ENCODE measurements at regions not wholly inside any gene's neighbourhood (a gene's known extent, or its start where the extent isn't known, plus 50 kb on each side); places are given as distances from the start of the nearest gene placed in this dataset.

DNA sequence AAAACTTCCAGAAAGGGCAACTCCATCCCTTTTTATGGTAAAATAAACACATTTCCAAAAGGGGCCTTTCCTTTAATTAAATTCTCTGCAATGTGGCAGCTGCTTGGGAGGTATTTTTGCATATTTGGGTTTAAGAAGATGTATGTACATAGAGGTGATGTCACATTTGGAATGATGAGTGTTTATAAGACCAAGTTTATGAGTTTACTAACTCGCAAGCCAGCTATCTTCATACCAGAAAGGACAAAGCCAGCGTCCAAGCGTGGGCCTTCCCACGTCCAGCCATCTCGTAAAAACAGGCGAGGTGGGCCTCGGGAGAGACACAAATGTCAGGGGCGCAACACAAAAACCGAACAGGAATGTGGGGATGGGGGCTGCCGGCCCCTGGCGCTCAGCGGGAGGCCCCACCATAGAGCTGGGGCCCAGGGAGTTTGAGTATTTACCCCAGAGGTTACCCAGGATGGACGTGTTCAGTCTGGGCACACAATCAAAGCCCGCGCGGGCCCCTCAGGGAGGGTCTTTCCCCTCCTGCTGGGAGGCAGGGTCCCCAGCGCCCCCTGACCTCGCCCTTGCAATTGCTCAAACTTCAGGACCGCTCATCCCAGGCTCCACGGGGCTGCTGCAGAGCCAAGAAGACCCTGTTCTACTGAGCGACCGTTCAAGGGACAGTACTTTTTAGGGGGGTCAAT, 137.3 kb downstream of the TWIST2 start:
- TF ChIP-seq, protein P1, sequence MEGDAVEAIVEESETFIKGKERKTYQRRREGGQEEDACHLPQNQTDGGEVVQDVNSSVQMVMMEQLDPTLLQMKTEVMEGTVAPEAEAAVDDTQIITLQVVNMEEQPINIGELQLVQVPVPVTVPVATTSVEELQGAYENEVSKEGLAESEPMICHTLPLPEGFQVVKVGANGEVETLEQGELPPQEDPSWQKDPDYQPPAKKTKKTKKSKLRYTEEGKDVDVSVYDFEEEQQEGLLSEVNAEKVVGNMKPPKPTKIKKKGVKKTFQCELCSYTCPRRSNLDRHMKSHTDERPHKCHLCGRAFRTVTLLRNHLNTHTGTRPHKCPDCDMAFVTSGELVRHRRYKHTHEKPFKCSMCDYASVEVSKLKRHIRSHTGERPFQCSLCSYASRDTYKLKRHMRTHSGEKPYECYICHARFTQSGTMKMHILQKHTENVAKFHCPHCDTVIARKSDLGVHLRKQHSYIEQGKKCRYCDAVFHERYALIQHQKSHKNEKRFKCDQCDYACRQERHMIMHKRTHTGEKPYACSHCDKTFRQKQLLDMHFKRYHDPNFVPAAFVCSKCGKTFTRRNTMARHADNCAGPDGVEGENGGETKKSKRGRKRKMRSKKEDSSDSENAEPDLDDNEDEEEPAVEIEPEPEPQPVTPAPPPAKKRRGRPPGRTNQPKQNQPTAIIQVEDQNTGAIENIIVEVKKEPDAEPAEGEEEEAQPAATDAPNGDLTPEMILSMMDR (conservative IDR thresholded peaks at IDR 0.05; ENCODE audit: low read depth, low read length) = no peak
- no peak for TF ChIP-seq RCOR1 (IDR thresholded peaks at IDR 0.05; ENCODE audit: insufficient replicate concordance, low read length)
- TF ChIP-seq POLR2A (IDR thresholded peaks at IDR 0.05; ENCODE audit: low read depth, low read length) = no peak
- TF ChIP-seq RFX5 (IDR thresholded peaks at IDR 0.05; ENCODE audit: low read depth, low read length) = no peak
- no peak for TF ChIP-seq BHLHE40 (IDR thresholded peaks at IDR 0.05; ENCODE audit: low read depth, low read length)
- TF ChIP-seq MAZ (IDR thresholded peaks at IDR 0.05; ENCODE audit: borderline replicate concordance, low read depth, low read length) = no peak
- no peak for TF ChIP-seq MXI1 (IDR thresholded peaks at IDR 0.05; ENCODE audit: borderline replicate concordance, low read depth, low read length)
- TF ChIP-seq RAD21 (IDR thresholded peaks at IDR 0.05; ENCODE audit: low read length) = no peak
- no peak for TF ChIP-seq NFE2L2 (IDR thresholded peaks at IDR 0.05; ENCODE audit: low read depth, low read length)
- no peak for TF ChIP-seq SMC3 (IDR thresholded peaks at IDR 0.05; ENCODE audit: low read depth, low read length)
- TF ChIP-seq, protein P2, sequence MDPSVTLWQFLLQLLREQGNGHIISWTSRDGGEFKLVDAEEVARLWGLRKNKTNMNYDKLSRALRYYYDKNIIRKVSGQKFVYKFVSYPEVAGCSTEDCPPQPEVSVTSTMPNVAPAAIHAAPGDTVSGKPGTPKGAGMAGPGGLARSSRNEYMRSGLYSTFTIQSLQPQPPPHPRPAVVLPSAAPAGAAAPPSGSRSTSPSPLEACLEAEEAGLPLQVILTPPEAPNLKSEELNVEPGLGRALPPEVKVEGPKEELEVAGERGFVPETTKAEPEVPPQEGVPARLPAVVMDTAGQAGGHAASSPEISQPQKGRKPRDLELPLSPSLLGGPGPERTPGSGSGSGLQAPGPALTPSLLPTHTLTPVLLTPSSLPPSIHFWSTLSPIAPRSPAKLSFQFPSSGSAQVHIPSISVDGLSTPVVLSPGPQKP (IDR thresholded peaks at IDR 0.05; ENCODE audit: borderline replicate concordance, low read depth, low read length) = no peak
- no peak for TF ChIP-seq CHD1 (IDR thresholded peaks at IDR 0.05; ENCODE audit: low read depth, low read length)
